ENCODE measurements at regions not wholly inside any gene's neighbourhood (a gene's known extent, or its start where the extent isn't known, plus 50 kb on each side); places are given as distances from the start of the nearest gene placed in this dataset.

GRCh38 chr4:189304809-189305208 is 635.9 kb upstream of the FRG1 start:
- no peak for TF ChIP-seq ZNF37A (tag by site-specific recombination; IDR thresholded peaks at IDR 0.05)
- no peak for TF ChIP-seq CTCF (tag by site-specific recombination; IDR thresholded peaks at IDR 0.05)
- no peak for TF ChIP-seq ZNF776 (tag by site-specific recombination; IDR thresholded peaks at IDR 0.05; ENCODE audit: borderline replicate concordance)
- no peak for TF ChIP-seq ZNF292 (tag by site-specific recombination; IDR thresholded peaks at IDR 0.05; ENCODE audit: borderline replicate concordance, low read depth)
- no peak for TF ChIP-seq IKZF3 (tag by site-specific recombination; IDR thresholded peaks at IDR 0.05)
- TF ChIP-seq ZNF133 (tag by site-specific recombination; IDR thresholded peaks at IDR 0.05): no peak
- TF ChIP-seq TRIM28 (IDR thresholded peaks at IDR 0.05; ENCODE audit: borderline replicate concordance, low read length): no peak
- no peak for TF ChIP-seq ZFP41 (tag by site-specific recombination; IDR thresholded peaks at IDR 0.05; ENCODE audit: borderline replicate concordance)
- no peak for TF ChIP-seq ZNF837 (tag by site-specific recombination; IDR thresholded peaks at IDR 0.05)
- no peak for TF ChIP-seq REST (tag by site-specific recombination; IDR thresholded peaks at IDR 0.05)
- TF ChIP-seq ZNF23 (tag by site-specific recombination; IDR thresholded peaks at IDR 0.05; ENCODE audit: borderline replicate concordance): no peak
- TF ChIP-seq ZNF596 (tag by site-specific recombination; IDR thresholded peaks at IDR 0.05): no peak
- TF ChIP-seq ZNF600 (tag by site-specific recombination; IDR thresholded peaks at IDR 0.05): no peak
